ENCODE measurements at regions not wholly inside any gene's neighbourhood (a gene's known extent, or its start where the extent isn't known, plus 50 kb on each side); places are given as distances from the start of the nearest gene placed in this dataset.

GRCh38 chr5:104643320-104643719 is 1080.7 kb upstream of the NUDT12 start:
- 59% methylated on average over 3 of the region's 3 CpGs for WGBS
- H3K4me1 ChIP-seq (replicated peaks): no peaks in the 10 kb centered on the region
- no peaks in the 10 kb centered on the region for H3K36me3 ChIP-seq
- H3K4me3 ChIP-seq: no peak overlapping the region
- no peaks in the 10 kb centered on the region for H3K9me3 ChIP-seq
- DNase-seq (ENCODE audit: low spot score): no peak
- no peak overlapping the region for H3K27ac ChIP-seq
- intact Hi-C loops (cut with DNase I): no loop called here
- no peaks in the 10 kb centered on the region for H3K27me3 ChIP-seq (replicated peaks; ENCODE audit: insufficient read depth)
- TF ChIP-seq POLR2AphosphoS5 (IDR thresholded peaks at IDR 0.05): no peak
- TF ChIP-seq POLR2A (IDR thresholded peaks at IDR 0.05): no peak
- TF ChIP-seq CTCF (IDR thresholded peaks at IDR 0.05): no peak

- Histone ChIP-seq H3K27me3 (replicated peaks; ENCODE audit: insufficient read depth) (no peaks in the 10 kb centered on the region), H3K36me3 (no peaks in the 10 kb centered on the region), H3K9me3 (no peaks in the 10 kb centered on the region), H3K27ac (no peak overlapping the region), H3K4me3 (no peak overlapping the region), H3K4me1 (replicated peaks) (no peaks in the 10 kb centered on the region)
- DNase-seq (ENCODE audit: low spot score): no peak
- TF ChIP-seq POLR2A (IDR thresholded peaks at IDR 0.05) (no peak), POLR2AphosphoS5 (IDR thresholded peaks at IDR 0.05) (no peak), CTCF (IDR thresholded peaks at IDR 0.05) (no peak)
- 83% methylated on average over 3 of the region's 3 CpGs for WGBS
- intact Hi-C loops (cut with DNase I): no loop called here
Measured at GRCh38 chr5:104635227-104635626, 1072.6 kb upstream of the NUDT12 start.

- no peaks in the 10 kb centered on the region for H3K36me3 ChIP-seq
- intact Hi-C loops (cut with DNase I): no loop called here
Measured at GRCh38 chr5:104628911-104629310, 1066.3 kb upstream of the NUDT12 start.

GRCh38 chr5:104626122-104626521 is 1063.5 kb upstream of the NUDT12 start:
- Histone ChIP-seq H3K4me3 (no peak overlapping the region), H3K9me3 (no peaks in the 10 kb centered on the region), H3K27me3 (replicated peaks; ENCODE audit: insufficient read depth) (no peaks in the 10 kb centered on the region), H3K4me1 (replicated peaks) (no peaks in the 10 kb centered on the region), H3K36me3 (no peaks in the 10 kb centered on the region), H3K27ac (no peak overlapping the region)
- TF ChIP-seq POLR2AphosphoS5 (IDR thresholded peaks at IDR 0.05): no peak
- DNase-seq (ENCODE audit: low spot score): no peak
- WGBS: 65% methylated on average over 2 of the region's 2 CpGs
- intact Hi-C loops (cut with DNase I): no loop called here

More at GRCh38 chr5:104628911-104629310, 1066.3 kb upstream of the NUDT12 start:
- TF ChIP-seq POLR2AphosphoS5 (IDR thresholded peaks at IDR 0.05): no peak
- no peak for TF ChIP-seq POLR2A (IDR thresholded peaks at IDR 0.05)
- no peak for TF ChIP-seq CTCF (IDR thresholded peaks at IDR 0.05)
- no peak for DNase-seq (ENCODE audit: low spot score)
- Histone ChIP-seq H3K4me1 (replicated peaks) (no peaks in the 10 kb centered on the region), H3K9me3 (no peaks in the 10 kb centered on the region), H3K4me3 (no peak overlapping the region), H3K27me3 (replicated peaks; ENCODE audit: insufficient read depth) (no peaks in the 10 kb centered on the region), H3K27ac (no peak overlapping the region)

- no peak for DNase-seq (ENCODE audit: low spot score)
- 21% methylated on average over 6 of the region's 6 CpGs for WGBS
- Histone ChIP-seq H3K9me3 (no peaks in the 10 kb centered on the region), H3K27ac (no peak overlapping the region), H3K4me3 (no peak overlapping the region), H3K27me3 (replicated peaks; ENCODE audit: insufficient read depth) (no peaks in the 10 kb centered on the region), H3K36me3 (no peaks in the 10 kb centered on the region), H3K4me1 (replicated peaks) (no peaks in the 10 kb centered on the region)
- no peak for TF ChIP-seq POLR2A (IDR thresholded peaks at IDR 0.05)
- TF ChIP-seq CTCF (IDR thresholded peaks at IDR 0.05): no peak
- intact Hi-C loops (cut with DNase I): no loop called here
Measured at GRCh38 chr5:104612005-104612404, 1049.4 kb upstream of the NUDT12 start.
